PC-3 (cell line): ENCODE measurements at regions not wholly inside any gene's neighbourhood (a gene's known extent, or its start where the extent isn't known, plus 50 kb on each side); places are given as distances from the start of the nearest gene placed in this dataset.

ENCODE experiments used
- EZH2phosphoT487 ChIP-seq: fragments of 300-600 bp; sonication (generic); IDR thresholded peaks from 2 replicates; pipeline ENCODE4 v1.6.1; 2018; ENCODE audit warnings: mild to moderate bottlenecking, antibody characterized with exemption, low read length, borderline replicate concordance
- TF ChIP-seq, protein P1 (sequence below): fragments of 300-600 bp; sonication (generic); conservative IDR thresholded peaks from 2 replicates; pipeline ENCODE4 v1.5.1; 2017; ENCODE audit warnings: antibody characterized with exemption, low read depth, mild to moderate bottlenecking, low read length

DNA sequence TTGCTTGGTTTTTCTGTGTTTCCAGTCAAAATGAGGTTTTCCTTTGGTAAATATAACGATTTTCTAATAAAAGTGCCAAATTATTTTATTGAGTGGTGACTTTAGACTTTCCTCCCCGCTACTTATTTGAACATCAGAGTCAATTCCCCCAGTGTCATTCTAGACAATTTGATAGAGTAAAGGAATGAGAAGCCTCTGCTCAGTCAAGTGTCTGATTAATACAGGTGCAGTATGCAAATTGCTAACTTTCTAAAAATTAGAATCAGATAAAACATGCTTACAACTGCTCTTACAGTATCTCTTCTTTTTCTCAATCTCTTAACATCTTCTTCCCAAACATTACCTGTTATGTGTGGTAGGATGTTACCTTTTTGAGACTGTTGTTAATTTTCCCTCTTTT is 148.7 kb downstream of the CD83 start:
- TF ChIP-seq, protein P1, sequence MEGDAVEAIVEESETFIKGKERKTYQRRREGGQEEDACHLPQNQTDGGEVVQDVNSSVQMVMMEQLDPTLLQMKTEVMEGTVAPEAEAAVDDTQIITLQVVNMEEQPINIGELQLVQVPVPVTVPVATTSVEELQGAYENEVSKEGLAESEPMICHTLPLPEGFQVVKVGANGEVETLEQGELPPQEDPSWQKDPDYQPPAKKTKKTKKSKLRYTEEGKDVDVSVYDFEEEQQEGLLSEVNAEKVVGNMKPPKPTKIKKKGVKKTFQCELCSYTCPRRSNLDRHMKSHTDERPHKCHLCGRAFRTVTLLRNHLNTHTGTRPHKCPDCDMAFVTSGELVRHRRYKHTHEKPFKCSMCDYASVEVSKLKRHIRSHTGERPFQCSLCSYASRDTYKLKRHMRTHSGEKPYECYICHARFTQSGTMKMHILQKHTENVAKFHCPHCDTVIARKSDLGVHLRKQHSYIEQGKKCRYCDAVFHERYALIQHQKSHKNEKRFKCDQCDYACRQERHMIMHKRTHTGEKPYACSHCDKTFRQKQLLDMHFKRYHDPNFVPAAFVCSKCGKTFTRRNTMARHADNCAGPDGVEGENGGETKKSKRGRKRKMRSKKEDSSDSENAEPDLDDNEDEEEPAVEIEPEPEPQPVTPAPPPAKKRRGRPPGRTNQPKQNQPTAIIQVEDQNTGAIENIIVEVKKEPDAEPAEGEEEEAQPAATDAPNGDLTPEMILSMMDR: no peak
- TF ChIP-seq EZH2phosphoT487: no peak
